ENCODE measurements at regions not wholly inside any gene's neighbourhood (a gene's known extent, or its start where the extent isn't known, plus 50 kb on each side); places are given as distances from the start of the nearest gene placed in this dataset.

GRCh38 chr1:115222616-115223402 is 115.2 kb downstream of the NGF start:
- no peak for TF ChIP-seq CTCF (IDR thresholded peaks at IDR 0.05 in 2 of 3, conservative IDR thresholded peaks at IDR 0.05 in 1 of 3; ENCODE audit: control insufficient read depth in 2 of 3, extremely low read depth in 1 of 3, insufficient read depth in 1 of 3, low read depth in 3 of 3, low read length in 3 of 3)
- TF ChIP-seq JUNB (IDR thresholded peaks at IDR 0.05): no peak
- TF ChIP-seq SPI1 (IDR thresholded peaks at IDR 0.05; ENCODE audit: borderline replicate concordance, insufficient read depth, low read depth, low read length): no peak
- TF ChIP-seq POLR2A (IDR thresholded peaks at IDR 0.05; ENCODE audit: low read depth, low read length): no peak
- no peak for TF ChIP-seq POLR2AphosphoS2 (IDR thresholded peaks at IDR 0.05; ENCODE audit: low read depth, low read length)
- no peak for TF ChIP-seq RB1 (IDR thresholded peaks at IDR 0.05; ENCODE audit: borderline replicate concordance)
- TF ChIP-seq CBX5 (IDR thresholded peaks at IDR 0.05; ENCODE audit: low read depth): no peak
- TF ChIP-seq PRDM15 (CRISPR knock-in tag; IDR thresholded peaks at IDR 0.05): no peak
- TF ChIP-seq STAT3 (IDR thresholded peaks at IDR 0.05; ENCODE audit: low read depth, low read length): no peak
- TF ChIP-seq MYC (IDR thresholded peaks at IDR 0.05; ENCODE audit: insufficient read depth, insufficient read length, insufficient replicate concordance, low read length, severe bottlenecking): no peak

Measured in GM12878 (cell line).